ENCODE measurements at regions not wholly inside any gene's neighbourhood (a gene's known extent, or its start where the extent isn't known, plus 50 kb on each side); places are given as distances from the start of the nearest gene placed in this dataset.

DNA sequence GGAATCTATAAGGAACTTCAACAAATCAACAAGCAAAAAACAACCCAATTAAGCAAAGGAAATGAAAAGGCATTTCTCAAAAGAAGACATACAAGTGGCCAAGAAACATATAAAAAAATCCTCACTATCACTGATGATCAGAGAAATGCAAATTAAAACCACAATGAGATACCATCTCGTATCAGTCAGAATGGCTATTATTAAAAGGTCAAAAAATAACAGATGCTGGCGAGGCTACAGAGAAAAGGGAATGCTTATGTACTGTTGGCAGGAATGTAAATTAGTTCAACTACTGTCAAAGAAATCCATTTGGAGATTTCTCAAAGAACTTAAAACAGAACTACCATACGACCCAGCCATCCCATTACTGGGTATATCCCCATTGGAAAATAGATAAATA is 292.4 kb upstream of the FAT1 start:
- H3K9me3 ChIP-seq (ENCODE audit: control insufficient read depth, insufficient read depth, low read depth, low read length) = no peaks in the 10 kb centered on the region
- no peaks in the 10 kb centered on the region for H3K4me1 ChIP-seq (ENCODE audit: control insufficient read depth, insufficient read depth, low read length)
- ChIA-PET CTCF (no interaction called here), POLR2A (no interaction called here)
- no peak overlapping the region for H3K4me3 ChIP-seq (ENCODE audit: low read depth, low read length)
- H3K36me3 ChIP-seq (ENCODE audit: control insufficient read depth in 2 of 2, insufficient read depth in 1 of 2, low read length in 2 of 2) = no peaks in the 10 kb centered on the region
- TF ChIP-seq SP3 (tag by site-specific recombination; IDR thresholded peaks at IDR 0.05) (no peak), GLIS2 (tag by site-specific recombination; IDR thresholded peaks at IDR 0.05) (no peak), FEZF1 (tag by site-specific recombination; IDR thresholded peaks at IDR 0.05) (no peak), ZNF518A (tag by site-specific recombination; conservative IDR thresholded peaks at IDR 0.05; ENCODE audit: low read depth) (no peak)
- H3K27ac ChIP-seq (ENCODE audit: extremely low read depth, low read depth, low read length) = no peak overlapping the region

DNA sequence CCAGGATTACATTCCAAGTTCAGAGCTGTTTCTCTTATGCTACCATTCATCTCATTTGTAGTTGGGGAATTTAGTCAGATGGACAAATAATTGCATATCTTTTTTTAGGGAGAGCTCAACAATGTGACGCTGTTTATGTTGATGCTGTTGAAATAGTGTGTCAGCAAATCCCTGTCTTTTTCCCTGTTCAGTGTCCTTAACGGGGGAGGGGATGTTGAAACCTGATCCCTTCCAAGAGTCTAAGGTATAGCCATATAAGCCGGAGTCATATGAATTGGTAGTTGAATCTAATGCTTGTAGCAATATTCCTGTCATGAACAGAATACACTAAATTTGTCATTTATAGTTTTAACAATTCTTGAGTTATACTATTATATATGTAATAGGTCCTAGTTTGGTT is 293.5 kb upstream of the FAT1 start:
- Histone ChIP-seq H3K27ac (ENCODE audit: extremely low read depth, low read depth, low read length) (no peak overlapping the region), H3K4me3 (ENCODE audit: low read depth, low read length) (no peak overlapping the region), H3K36me3 (ENCODE audit: control insufficient read depth in 2 of 2, insufficient read depth in 1 of 2, low read length in 2 of 2) (no peaks in the 10 kb centered on the region), H3K9me3 (ENCODE audit: control insufficient read depth, insufficient read depth, low read depth, low read length) (no peaks in the 10 kb centered on the region), H3K4me1 (ENCODE audit: control insufficient read depth, insufficient read depth, low read length) (no peaks in the 10 kb centered on the region)
- CTCF ChIA-PET = interaction anchor here (0.6 kb wide), 1 partner anchor 880 kb away, joined by 3 read pairs; no protein-coding TSS in a partner anchor
- POLR2A ChIA-PET = no interaction called here
- TF ChIP-seq, protein P1, sequence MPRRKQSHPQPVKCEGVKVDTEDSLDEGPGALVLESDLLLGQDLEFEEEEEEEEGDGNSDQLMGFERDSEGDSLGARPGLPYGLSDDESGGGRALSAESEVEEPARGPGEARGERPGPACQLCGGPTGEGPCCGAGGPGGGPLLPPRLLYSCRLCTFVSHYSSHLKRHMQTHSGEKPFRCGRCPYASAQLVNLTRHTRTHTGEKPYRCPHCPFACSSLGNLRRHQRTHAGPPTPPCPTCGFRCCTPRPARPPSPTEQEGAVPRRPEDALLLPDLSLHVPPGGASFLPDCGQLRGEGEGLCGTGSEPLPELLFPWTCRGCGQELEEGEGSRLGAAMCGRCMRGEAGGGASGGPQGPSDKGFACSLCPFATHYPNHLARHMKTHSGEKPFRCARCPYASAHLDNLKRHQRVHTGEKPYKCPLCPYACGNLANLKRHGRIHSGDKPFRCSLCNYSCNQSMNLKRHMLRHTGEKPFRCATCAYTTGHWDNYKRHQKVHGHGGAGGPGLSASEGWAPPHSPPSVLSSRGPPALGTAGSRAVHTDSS (tag by site-specific recombination; IDR thresholded peaks at IDR 0.05) = no peak
- TF ChIP-seq ZNF529 (tag by site-specific recombination; IDR thresholded peaks at IDR 0.05; ENCODE audit: insufficient replicate concordance) (no peak), ZNF223 (tag by site-specific recombination; IDR thresholded peaks at IDR 0.05) (no peak), KLF10 (tag by site-specific recombination; IDR thresholded peaks at IDR 0.05) (no peak), ZNF16 (tag by site-specific recombination; IDR thresholded peaks at IDR 0.05; ENCODE audit: low read depth) (no peak), KLF7 (tag by site-specific recombination; IDR thresholded peaks at IDR 0.05; ENCODE audit: borderline replicate concordance) (no peak)
- TF ChIP-seq, protein P2, sequence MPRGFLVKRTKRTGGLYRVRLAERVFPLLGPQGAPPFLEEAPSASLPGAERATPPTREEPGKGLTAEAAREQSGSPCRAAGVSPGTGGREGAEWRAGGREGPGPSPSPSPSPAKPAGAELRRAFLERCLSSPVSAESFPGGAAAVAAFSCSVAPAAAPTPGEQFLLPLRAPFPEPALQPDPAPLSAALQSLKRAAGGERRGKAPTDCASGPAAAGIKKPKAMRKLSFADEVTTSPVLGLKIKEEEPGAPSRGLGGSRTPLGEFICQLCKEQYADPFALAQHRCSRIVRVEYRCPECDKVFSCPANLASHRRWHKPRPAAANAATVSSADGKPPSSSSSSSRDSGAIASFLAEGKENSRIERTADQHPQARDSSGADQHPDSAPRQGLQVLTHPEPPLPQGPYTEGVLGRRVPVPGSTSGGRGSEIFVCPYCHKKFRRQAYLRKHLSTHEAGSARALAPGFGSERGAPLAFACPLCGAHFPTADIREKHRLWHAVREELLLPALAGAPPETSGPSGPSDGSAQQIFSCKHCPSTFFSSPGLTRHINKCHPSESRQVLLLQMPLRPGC (tag by site-specific recombination; IDR thresholded peaks at IDR 0.05) = no peak
- TF ChIP-seq, protein P3, sequence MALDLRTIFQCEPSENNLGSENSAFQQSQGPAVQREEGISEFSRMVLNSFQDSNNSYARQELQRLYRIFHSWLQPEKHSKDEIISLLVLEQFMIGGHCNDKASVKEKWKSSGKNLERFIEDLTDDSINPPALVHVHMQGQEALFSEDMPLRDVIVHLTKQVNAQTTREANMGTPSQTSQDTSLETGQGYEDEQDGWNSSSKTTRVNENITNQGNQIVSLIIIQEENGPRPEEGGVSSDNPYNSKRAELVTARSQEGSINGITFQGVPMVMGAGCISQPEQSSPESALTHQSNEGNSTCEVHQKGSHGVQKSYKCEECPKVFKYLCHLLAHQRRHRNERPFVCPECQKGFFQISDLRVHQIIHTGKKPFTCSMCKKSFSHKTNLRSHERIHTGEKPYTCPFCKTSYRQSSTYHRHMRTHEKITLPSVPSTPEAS (tag by site-specific recombination; IDR thresholded peaks at IDR 0.05) = no peak

DNA sequence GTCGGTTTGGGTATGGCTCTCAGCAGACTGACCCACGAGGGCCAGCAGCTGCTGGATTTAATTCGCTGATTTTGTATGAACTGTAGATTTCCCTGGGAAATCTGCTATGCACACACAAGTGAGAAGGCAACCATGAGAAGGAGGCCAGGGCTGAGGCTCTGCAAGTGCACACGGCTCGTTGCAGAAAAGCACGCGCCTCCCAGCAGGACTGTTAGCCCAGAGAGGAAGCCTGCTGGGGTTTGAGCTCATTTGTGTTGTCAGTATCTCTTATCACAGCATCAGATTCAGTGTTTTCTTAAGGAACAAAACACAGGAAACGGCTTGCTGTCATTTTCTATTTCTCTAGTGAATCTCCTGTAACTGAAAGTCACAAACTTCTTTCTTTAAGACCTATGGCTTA is 296.2 kb upstream of the FAT1 start:
- no peaks in the 10 kb centered on the region for H3K9me3 ChIP-seq (ENCODE audit: control insufficient read depth, insufficient read depth, low read depth, low read length)
- H3K4me3 ChIP-seq (ENCODE audit: low read depth, low read length) = no peak overlapping the region
- no peaks in the 10 kb centered on the region for H3K36me3 ChIP-seq (ENCODE audit: control insufficient read depth in 2 of 2, insufficient read depth in 1 of 2, low read length in 2 of 2)
- ChIA-PET CTCF (no interaction called here), POLR2A (no interaction called here)
- H3K4me1 ChIP-seq (ENCODE audit: control insufficient read depth, insufficient read depth, low read length) = no peaks in the 10 kb centered on the region
- H3K27ac ChIP-seq (ENCODE audit: extremely low read depth, low read depth, low read length) = no peak overlapping the region
- TF ChIP-seq ZIC2 (tag by site-specific recombination; IDR thresholded peaks at IDR 0.05) = peak; percentile 44
- peak; percentile 47; the same call in 1 of the 2 replicates for TF ChIP-seq TRIM28 (IDR thresholded peaks at IDR 0.05; ENCODE audit: borderline replicate concordance, low read length)
- no peak for TF ChIP-seq ZNF214 (tag by site-specific recombination; IDR thresholded peaks at IDR 0.05; ENCODE audit: borderline replicate concordance)

Data from HEK293 (cell line).